GM23338 (cell line): ENCODE measurements at regions not wholly inside any gene's neighbourhood (a gene's known extent, or its start where the extent isn't known, plus 50 kb on each side); places are given as distances from the start of the nearest gene placed in this dataset.

Experiments
- ATAC-seq: fragments of 200-7000 bp; cut with Tn5 transposase; 3 replicates; pipeline ENCODE4 v1.9.1; 2020
- DNase-seq: peaks from one replicate; pipeline ENCODE4 v3.0.0-alpha.2; 2015; ENCODE audit warnings: low spot score
- H2AFZ ChIP-seq: fragments of 200-600 bp; sonication (generic); 2 replicates; pipeline ENCODE4 v1.8.0; 2016; ENCODE audit warnings: antibody characterized with exemption, mild to moderate bottlenecking, moderate library complexity
- H3F3A ChIP-seq: fragments of 200-600 bp; sonication (generic); replicated peaks from 2 replicates; pipeline ENCODE4 v1.8.0; 2017; ENCODE audit warnings: antibody characterized with exemption, mixed run types, low read depth
- H3K27ac ChIP-seq: fragments of 200-600 bp; sonication (generic); 2 replicates; pipeline ENCODE4 v1.6.1; 2016; ENCODE audit warnings: low read depth
- H3K27me3 ChIP-seq: fragments of 200-600 bp; sonication (generic); 2 replicates; pipeline ENCODE4 v1.8.0; 2016; ENCODE audit warnings: mild to moderate bottlenecking, mixed run types, moderate library complexity; ENCODE audit not compliant: insufficient read depth
- H3K36me3 ChIP-seq: fragments of 200-600 bp; sonication (generic); 2 replicates; pipeline ENCODE4 v1.8.0; 2016; ENCODE audit warnings: mild to moderate bottlenecking; ENCODE audit not compliant: insufficient read depth
- H3K4me1 ChIP-seq: fragments of 200-600 bp; sonication (generic); 2 replicates; pipeline ENCODE4 v1.8.0; 2016; ENCODE audit warnings: mild to moderate bottlenecking, moderate library complexity; ENCODE audit not compliant: insufficient read depth
- H3K4me2 ChIP-seq: fragments of 200-600 bp; sonication (generic); 2 replicates; pipeline ENCODE4 v1.7.1; 2017; ENCODE audit warnings: mixed run types
- H3K4me3 ChIP-seq: fragments of 200-600 bp; sonication (generic); 2 replicates; pipeline ENCODE4 v1.6.1; 2016; ENCODE audit warnings: mixed run types
- H3K79me2 ChIP-seq: fragments of 200-600 bp; sonication (generic); replicated peaks from 2 replicates; pipeline ENCODE4 v1.8.0; 2017; ENCODE audit warnings: mild to moderate bottlenecking; ENCODE audit not compliant: insufficient read depth
- H3K9me2 ChIP-seq: fragments of 200-600 bp; sonication (generic); 2 replicates; pipeline ENCODE4 v1.8.0; 2017; ENCODE audit not compliant: insufficient read depth
- H4K20me1 ChIP-seq: fragments of 200-600 bp; sonication (generic); replicated peaks from 2 replicates; pipeline ENCODE4 v1.8.0; 2017; ENCODE audit warnings: mild to moderate bottlenecking; ENCODE audit not compliant: insufficient read depth
- H3K27ac Mint-ChIP-seq: 2 replicates; pipeline ENCODE4 v1.8.0; 2020; ENCODE audit warnings: inconsistent platforms, mild to moderate bottlenecking, moderate library complexity, mixed read lengths
- H3K27me3 Mint-ChIP-seq: 3 replicates; pipeline ENCODE4 v1.8.0; 2022; ENCODE audit warnings: low read depth, mild to moderate bottlenecking, moderate library complexity, mixed read lengths, inconsistent platforms; ENCODE audit not compliant: insufficient read depth, poor library complexity
- H3K36me3 Mint-ChIP-seq: 3 replicates; pipeline ENCODE4 v1.8.0; 2021; ENCODE audit warnings: low read depth, mild to moderate bottlenecking, inconsistent platforms, moderate library complexity, mixed read lengths
- H3K4me1 Mint-ChIP-seq: 3 replicates; pipeline ENCODE4 v1.8.0; 2020; ENCODE audit warnings: mild to moderate bottlenecking, inconsistent platforms, mixed read lengths
- H3K4me3 Mint-ChIP-seq: 3 replicates; pipeline ENCODE4 v1.8.0; 2021; ENCODE audit warnings: moderate library complexity, mild to moderate bottlenecking, inconsistent platforms, mixed read lengths
- H3K9me3 Mint-ChIP-seq: 3 replicates; pipeline ENCODE4 v1.8.0; 2020; ENCODE audit warnings: moderate library complexity, mild to moderate bottlenecking, inconsistent platforms, mixed read lengths
- CREB1 ChIP-seq: fragments of 250-450 bp; sonication (Bioruptor Pico); IDR thresholded peaks from 2 replicates; pipeline ENCODE4 v1.5.0; 2020; ENCODE audit warnings: low read depth, mild to moderate bottlenecking, moderate library complexity
- CTCF ChIP-seq, 2 experiments: fragments of 200-600 bp in 1 of 2; sonication (generic) in 1 of 2; conservative IDR thresholded peaks; 2 replicates each; pipeline versions ENCODE4 v1.5.1 to v1.6.1; 2016 to 2017; ENCODE audit warnings: antibody characterized with exemption in 2 of 2, low read depth in 2 of 2, mild to moderate bottlenecking in 2 of 2, moderate library complexity in 1 of 2
- EZH2 ChIP-seq: fragments of 200-600 bp; sonication (generic); IDR thresholded peaks from one replicate; pipeline ENCODE4 v1.8.0; 2017; ENCODE audit warnings: antibody characterized with exemption, mild to moderate bottlenecking, low read depth; ENCODE audit not compliant: unreplicated experiment
- EZH2phosphoT487 ChIP-seq: fragments of 200-600 bp; sonication (generic); IDR thresholded peaks from one replicate; pipeline ENCODE4 v1.8.1; 2018; ENCODE audit warnings: antibody characterized with exemption; ENCODE audit not compliant: unreplicated experiment
- JUNB ChIP-seq: IDR thresholded peaks from one replicate; pipeline ENCODE4 v1.6.1; 2016; ENCODE audit warnings: antibody characterized with exemption; ENCODE audit not compliant: unreplicated experiment
- NANOG ChIP-seq: IDR thresholded peaks from 2 replicates; pipeline ENCODE4 v1.6.1; 2016; ENCODE audit warnings: antibody characterized with exemption, borderline replicate concordance
- POLR2AphosphoS5 ChIP-seq: IDR thresholded peaks from 2 replicates; pipeline ENCODE4 v1.6.1; 2016; ENCODE audit warnings: antibody characterized with exemption, low read depth
- STAT1 ChIP-seq: IDR thresholded peaks from one replicate; pipeline ENCODE4 v1.6.1; 2016; ENCODE audit warnings: antibody characterized with exemption; ENCODE audit not compliant: unreplicated experiment
- ZNF114 ChIP-seq: fragments of 250-450 bp; sonication (Bioruptor Pico); IDR thresholded peaks from 2 replicates; pipeline ENCODE4 v1.5.0; 2020; ENCODE audit warnings: mild to moderate bottlenecking, moderate library complexity
- ZNF331 ChIP-seq: fragments of 250-450 bp; sonication (Bioruptor Pico); IDR thresholded peaks from 2 replicates; pipeline ENCODE4 v1.5.0; 2020; ENCODE audit warnings: low read depth, mild to moderate bottlenecking, moderate library complexity
- ZNF462 ChIP-seq: fragments of 250-450 bp; sonication (Bioruptor Pico); IDR thresholded peaks from 2 replicates; pipeline ENCODE4 v1.5.0; 2020; ENCODE audit warnings: mild to moderate bottlenecking, moderate library complexity
- TF ChIP-seq, protein P1 (sequence below): IDR thresholded peaks from 2 replicates; pipeline ENCODE4 v1.6.1; 2016; ENCODE audit warnings: antibody characterized with exemption

- TF ChIP-seq, protein P1, sequence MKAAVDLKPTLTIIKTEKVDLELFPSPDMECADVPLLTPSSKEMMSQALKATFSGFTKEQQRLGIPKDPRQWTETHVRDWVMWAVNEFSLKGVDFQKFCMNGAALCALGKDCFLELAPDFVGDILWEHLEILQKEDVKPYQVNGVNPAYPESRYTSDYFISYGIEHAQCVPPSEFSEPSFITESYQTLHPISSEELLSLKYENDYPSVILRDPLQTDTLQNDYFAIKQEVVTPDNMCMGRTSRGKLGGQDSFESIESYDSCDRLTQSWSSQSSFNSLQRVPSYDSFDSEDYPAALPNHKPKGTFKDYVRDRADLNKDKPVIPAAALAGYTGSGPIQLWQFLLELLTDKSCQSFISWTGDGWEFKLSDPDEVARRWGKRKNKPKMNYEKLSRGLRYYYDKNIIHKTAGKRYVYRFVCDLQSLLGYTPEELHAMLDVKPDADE: no peak
- TF ChIP-seq NANOG (no peak), ZNF331 (CRISPR knock-in tag) (no peak), EZH2phosphoT487 (no peak), ZNF114 (no peak), POLR2AphosphoS5 (no peak), JUNB (no peak), CREB1 (CRISPR knock-in tag) (no peak), CTCF (conservative IDR thresholded peaks at IDR 0.05; ENCODE audit: low read depth in 2 of 2) (no peak)
Observed at GRCh38 chr5:66327008-66327407, 182.9 kb downstream of the SREK1 start (continued).

DNA sequence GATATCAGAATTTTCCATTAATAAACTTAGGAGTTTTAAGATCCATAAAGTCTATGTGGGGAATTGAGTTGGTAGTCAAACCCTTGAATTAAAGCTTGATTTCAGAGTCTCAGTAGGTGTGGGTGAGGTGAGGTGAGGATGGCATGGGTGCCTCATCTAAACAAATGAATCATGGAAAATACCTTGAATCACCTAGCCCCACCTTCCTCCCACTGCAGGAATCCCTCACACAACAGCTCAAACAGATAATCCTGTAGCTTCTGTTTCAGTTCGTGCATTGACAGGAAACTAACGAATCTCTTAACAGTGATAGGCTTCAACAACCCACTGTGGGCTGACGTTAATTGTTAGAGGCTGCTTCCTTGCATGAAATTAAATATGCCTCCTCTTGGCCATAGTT, 185.0 kb downstream of the SREK1 start:
- Histone ChIP-seq H2AFZ (no peak overlapping the region), H3K9me2 (peaks cover 31% of the 10 kb centered on the region), H4K20me1 (no peaks in the 10 kb centered on the region), H3K27me3 (no peaks in the 10 kb centered on the region), H3K4me1 (no peaks in the 10 kb centered on the region), H3K27ac (no peak overlapping the region), H3K36me3 (no peaks in the 10 kb centered on the region), H3F3A (no peaks in the 10 kb centered on the region), H3K4me3 (no peak overlapping the region), H3K79me2 (no peaks in the 10 kb centered on the region), H3K4me2 (no peak overlapping the region)
- Mint-ChIP-seq H3K27ac (no peak overlapping the region), H3K9me3 (peaks cover 5% of the 10 kb centered on the region; the same call in 2 of the 3 replicates), H3K4me3 (no peak overlapping the region), H3K27me3 (no peaks in the 10 kb centered on the region), H3K4me1 (no peaks in the 10 kb centered on the region), H3K36me3 (peaks cover 3% of the 10 kb centered on the region; the same call in 1 of the 3 replicates)
- DNase-seq (no peak), ATAC-seq (no peak)
- no peak for TF ChIP-seq CTCF (conservative IDR thresholded peaks at IDR 0.05; ENCODE audit: low read depth in 2 of 2)
- TF ChIP-seq JUNB: no peak
- TF ChIP-seq ZNF462 (CRISPR knock-in tag): no peak
- no peak for TF ChIP-seq EZH2phosphoT487
- TF ChIP-seq, protein P1: no peak
- TF ChIP-seq ZNF114: no peak
- TF ChIP-seq CREB1 (CRISPR knock-in tag): no peak
- TF ChIP-seq EZH2: no peak
- no peak for TF ChIP-seq NANOG
- TF ChIP-seq POLR2AphosphoS5: no peak
- no peak for TF ChIP-seq STAT1
- no peak for TF ChIP-seq ZNF331 (CRISPR knock-in tag)
